ENCODE measurements at regions not wholly inside any gene's neighbourhood (a gene's known extent, or its start where the extent isn't known, plus 50 kb on each side); places are given as distances from the start of the nearest gene placed in this dataset.

GRCh38 chr6:166692723-166693302 lies 65.8 kb upstream of the RPS6KA2 start:
- H3K4me3 ChIP-seq, result no peak overlapping the region
- no peaks in the 10 kb centered on the region for H3K27me3 ChIP-seq
- H3K9me3 ChIP-seq, result no peaks in the 10 kb centered on the region
- TF ChIP-seq CTCF (IDR thresholded peaks at IDR 0.05) (no peak), POLR2A (IDR thresholded peaks at IDR 0.05) (no peak)
- DNase-seq, result no peak
- no peaks in the 10 kb centered on the region for H3K4me1 ChIP-seq
- H3K27ac ChIP-seq, result no peak overlapping the region
- H3K36me3 ChIP-seq, result no peaks in the 10 kb centered on the region

- Histone ChIP-seq H3K36me3 (no peaks in the 10 kb centered on the region), H3K4me1 (no peaks in the 10 kb centered on the region), H3K9me3 (no peaks in the 10 kb centered on the region), H3K4me3 (no peak overlapping the region), H3K27me3 (no peaks in the 10 kb centered on the region), H3K27ac (no peak overlapping the region)
- TF ChIP-seq POLR2A (IDR thresholded peaks at IDR 0.05) (no peak), CTCF (IDR thresholded peaks at IDR 0.05) (no peak)
- no peak for DNase-seq
Observed at GRCh38 chr6:166691746-166692145, 64.7 kb upstream of the RPS6KA2 start.

GRCh38 chr6:166691199-166691598 lies 64.1 kb upstream of the RPS6KA2 start:
- TF ChIP-seq POLR2A (IDR thresholded peaks at IDR 0.05) (no peak), CTCF (IDR thresholded peaks at IDR 0.05) (no peak)
- no peaks in the 10 kb centered on the region for H3K9me3 ChIP-seq
- no peaks in the 10 kb centered on the region for H3K36me3 ChIP-seq
- H3K27me3 ChIP-seq, result no peaks in the 10 kb centered on the region
- H3K4me3 ChIP-seq, result no peak overlapping the region
- no peaks in the 10 kb centered on the region for H3K4me1 ChIP-seq
- no peak overlapping the region for H3K27ac ChIP-seq
- no peak for DNase-seq

- Histone ChIP-seq H3K4me3 (no peak overlapping the region), H3K9me3 (no peaks in the 10 kb centered on the region), H3K27ac (no peak overlapping the region), H3K36me3 (no peaks in the 10 kb centered on the region), H3K4me1 (no peaks in the 10 kb centered on the region), H3K27me3 (no peaks in the 10 kb centered on the region)
- TF ChIP-seq CTCF (IDR thresholded peaks at IDR 0.05) (no peak), POLR2A (IDR thresholded peaks at IDR 0.05) (no peak)
- no peak for DNase-seq
Observed at GRCh38 chr6:166689687-166690086, 62.6 kb upstream of the RPS6KA2 start.

GRCh38 chr6:166688901-166689300 lies 61.9 kb upstream of the RPS6KA2 start:
- Histone ChIP-seq H3K9me3 (no peaks in the 10 kb centered on the region), H3K27ac (no peak overlapping the region), H3K36me3 (no peaks in the 10 kb centered on the region), H3K4me1 (no peaks in the 10 kb centered on the region), H3K27me3 (no peaks in the 10 kb centered on the region), H3K4me3 (no peak overlapping the region)
- DNase-seq, result no peak
- TF ChIP-seq POLR2A (IDR thresholded peaks at IDR 0.05) (no peak), CTCF (IDR thresholded peaks at IDR 0.05) (no peak)

- no peaks in the 10 kb centered on the region for H3K4me1 ChIP-seq
- H3K4me3 ChIP-seq, result no peak overlapping the region
- H3K9me3 ChIP-seq, result no peaks in the 10 kb centered on the region
- no peak overlapping the region for H3K27ac ChIP-seq
- no peaks in the 10 kb centered on the region for H3K36me3 ChIP-seq
- H3K27me3 ChIP-seq, result no peaks in the 10 kb centered on the region
- no peak for DNase-seq
- TF ChIP-seq CTCF (IDR thresholded peaks at IDR 0.05) (no peak), POLR2A (IDR thresholded peaks at IDR 0.05) (no peak)
Observed at GRCh38 chr6:166687879-166688205, 60.8 kb upstream of the RPS6KA2 start.
